Thyroid gland (tissue), 4 donors: ENCODE measurements at regions not wholly inside any gene's neighbourhood (a gene's known extent, or its start where the extent isn't known, plus 50 kb on each side); places are given as distances from the start of the nearest gene placed in this dataset.

Source experiments
- DNase-seq, 2 donors: peaks; one replicate each; pipeline ENCODE4 v3.0.0-alpha.2; 2019
- H3K27ac ChIP-seq, 3 donors: fragments of 200-600 bp; sonication (generic); 1 replicate in 2 of 3; 2 replicates in 1 of 3; pipeline ENCODE4 v1.5.1; 2016 to 2019; ENCODE audit warnings: mild to moderate bottlenecking in 1 of 3, moderate library complexity in 1 of 3
- H3K27me3 ChIP-seq: fragments of 200-600 bp; sonication (generic); one replicate; pipeline ENCODE4 v1.5.1; 2019
- H3K36me3 ChIP-seq, 2 donors: fragments of 200-600 bp; sonication (generic); one replicate each; pipeline ENCODE4 v1.5.1; 2016 to 2019
- H3K4me1 ChIP-seq, 2 donors: fragments of 200-600 bp; sonication (generic); one replicate each; pipeline ENCODE4 v1.5.1; 2017 to 2019
- H3K4me3 ChIP-seq, 3 donors: fragments of 200-600 bp; sonication (generic); replicated peaks in 1 of 3; 1 replicate in 2 of 3; 2 replicates in 1 of 3; pipeline ENCODE4 v1.5.1; 2016; ENCODE audit warnings: mild to moderate bottlenecking in 1 of 3
- H3K9me3 ChIP-seq: fragments of 200-600 bp; sonication (generic); one replicate; pipeline ENCODE4 v1.5.1; 2017
- CTCF ChIP-seq, 6 experiments: fragments of 200-600 bp in 3 of 6; fragments of 450-650 bp in 3 of 6; sonication (generic) in 3 of 6; IDR thresholded peaks; one replicate each; pipeline ENCODE4 v1.5.1; 2016 to 2019; ENCODE audit warnings: antibody characterized with exemption in 6 of 6, mild to moderate bottlenecking in 2 of 6, inconsistent platforms in 1 of 6, moderate library complexity in 1 of 6
- POLR2A ChIP-seq, 2 donors: fragments of 450-650 bp; IDR thresholded peaks; one replicate each; pipeline ENCODE4 v1.6.1; 2017; ENCODE audit warnings: antibody characterized with exemption in 2 of 2, mild to moderate bottlenecking in 2 of 2, moderate library complexity in 1 of 2
- WGBS, 2 donors: methylation state at CpG; one replicate each; pipeline ENCODE4 v1.1.5; 2017; 5-methylcytosine and 5-hydroxymethylcytosine counted together
- intact Hi-C: fragments of 100-400 bp; cut with DNase I; formaldehyde crosslinking; loops from one replicate; pipeline ENCODE4 v1.15.1; 2023

DNA sequence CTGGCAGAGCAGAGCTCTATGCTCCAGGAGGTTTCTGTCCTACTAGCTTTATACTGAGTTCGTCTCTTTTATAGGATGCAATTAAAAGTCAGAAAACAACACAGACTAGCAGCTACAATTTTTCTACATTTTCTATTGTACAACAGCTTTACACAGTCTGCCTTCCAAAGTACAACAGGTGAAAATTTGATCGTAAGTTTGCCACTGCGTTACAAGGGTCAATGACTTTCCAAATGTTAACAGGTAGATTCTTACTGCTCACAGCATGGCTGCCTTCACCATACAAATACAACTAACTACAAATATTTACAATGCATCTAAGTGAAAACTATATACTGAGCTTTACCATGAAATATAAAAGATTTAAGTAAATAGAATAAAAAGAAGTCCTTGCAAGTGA is 268.6 kb upstream of the SLCO3A1 start:
- no peak for DNase-seq
- TF ChIP-seq CTCF (IDR thresholded peaks at IDR 0.05) (no peak), POLR2A (IDR thresholded peaks at IDR 0.05) (no peak)
- no peak overlapping the region for H3K27ac ChIP-seq
- H3K36me3 ChIP-seq = no peaks in the 10 kb centered on the region
- no peaks in the 10 kb centered on the region for H3K27me3 ChIP-seq
- no peak overlapping the region for H3K4me3 ChIP-seq
- 95 to 96% methylated on average over 3 of the region's 3 CpGs for WGBS, 2 donors
- no peaks in the 10 kb centered on the region for H3K9me3 ChIP-seq
- no peaks in the 10 kb centered on the region for H3K4me1 ChIP-seq
- intact Hi-C loops = no loop called here

GRCh38 chr15:91586560-91586959 is 266.9 kb upstream of the SLCO3A1 start:
- Histone ChIP-seq H3K9me3 (no peaks in the 10 kb centered on the region), H3K27me3 (no peaks in the 10 kb centered on the region), H3K36me3 (no peaks in the 10 kb centered on the region), H3K4me3 (no peak overlapping the region), H3K27ac (no peak overlapping the region), H3K4me1 (no peaks in the 10 kb centered on the region)
- WGBS, 2 donors = 65 to 70% methylated on average over 4 of the region's 4 CpGs
- no peak for DNase-seq
- TF ChIP-seq CTCF (IDR thresholded peaks at IDR 0.05) (no peak), POLR2A (IDR thresholded peaks at IDR 0.05) (no peak)
- intact Hi-C loops = no loop called here

DNA sequence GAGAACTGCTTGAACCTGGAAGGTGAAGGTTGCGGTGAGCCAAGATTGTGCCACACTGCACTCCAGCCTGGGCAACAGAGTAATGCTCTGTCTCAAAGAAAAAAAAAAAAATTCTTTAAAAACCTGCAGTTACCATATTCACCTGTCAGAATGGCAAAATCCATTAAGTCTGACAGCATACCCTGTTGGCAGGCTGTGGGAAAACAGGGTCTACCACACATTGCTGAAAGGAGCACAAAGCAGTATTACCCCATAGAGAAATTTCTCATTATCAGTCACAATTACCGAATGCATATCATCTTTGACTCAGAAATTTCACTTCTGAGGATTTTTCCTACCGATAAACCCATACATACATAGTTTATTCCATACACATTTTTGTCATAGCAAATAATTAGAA is 264.1 kb upstream of the SLCO3A1 start:
- TF ChIP-seq CTCF (IDR thresholded peaks at IDR 0.05) (no peak), POLR2A (IDR thresholded peaks at IDR 0.05) (no peak)
- H3K4me1 ChIP-seq = no peaks in the 10 kb centered on the region
- intact Hi-C loops = no loop called here
- H3K36me3 ChIP-seq = no peaks in the 10 kb centered on the region
- no peak overlapping the region for H3K4me3 ChIP-seq
- no peaks in the 10 kb centered on the region for H3K27me3 ChIP-seq
- 91 to 96% methylated on average over 3 of the region's 3 CpGs for WGBS, 2 donors
- no peaks in the 10 kb centered on the region for H3K9me3 ChIP-seq
- no peak for DNase-seq
- no peak overlapping the region for H3K27ac ChIP-seq

DNA sequence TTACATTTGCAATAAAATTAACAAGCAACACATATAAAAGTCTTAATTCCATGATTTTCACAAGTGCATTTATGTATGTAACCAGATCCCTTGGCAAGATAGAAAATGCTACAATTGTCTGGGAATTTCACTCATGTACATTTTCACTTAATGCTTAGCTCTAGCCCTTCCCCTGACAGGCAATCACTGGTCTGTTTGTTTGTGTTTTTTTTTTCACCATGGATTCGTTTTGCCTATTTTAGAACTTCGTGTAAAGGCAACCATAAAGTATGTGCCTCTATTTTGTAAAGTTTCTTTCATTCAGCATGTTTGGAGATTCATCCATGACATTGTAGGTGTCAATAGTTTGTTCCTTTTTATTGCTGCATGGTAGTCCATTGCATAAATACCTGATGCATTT is 260.9 kb upstream of the SLCO3A1 start:
- intact Hi-C loops = no loop called here
- 60 to 73% methylated on average over 2 of the region's 2 CpGs for WGBS, 2 donors

DNA sequence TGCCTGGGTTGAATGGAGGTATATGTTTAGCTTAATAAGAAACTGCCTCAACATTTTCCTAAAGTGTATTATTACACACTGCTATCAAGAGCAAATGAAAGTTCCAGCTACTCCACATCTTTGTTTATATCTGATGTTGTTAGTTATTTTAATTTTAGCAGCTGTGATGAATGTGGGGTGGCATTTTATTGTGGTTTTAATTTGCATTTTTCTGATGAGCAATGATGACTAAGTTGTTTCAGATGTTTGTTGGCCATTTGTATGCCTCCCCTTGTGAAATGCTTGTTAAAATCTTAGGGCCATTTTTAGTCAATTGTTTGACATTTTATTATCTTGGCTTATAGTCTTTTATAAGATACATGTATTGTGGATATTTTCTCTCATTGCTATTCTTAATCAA is 260.4 kb upstream of the SLCO3A1 start:
- no peak for DNase-seq
- Histone ChIP-seq H3K4me1 (no peaks in the 10 kb centered on the region), H3K27me3 (no peaks in the 10 kb centered on the region), H3K9me3 (no peaks in the 10 kb centered on the region), H3K27ac (no peak overlapping the region), H3K36me3 (no peaks in the 10 kb centered on the region), H3K4me3 (no peak overlapping the region)
- TF ChIP-seq CTCF (IDR thresholded peaks at IDR 0.05) (no peak), POLR2A (IDR thresholded peaks at IDR 0.05) (no peak)
- intact Hi-C loops = no loop called here

More for the DNA sequence above, 260.9 kb upstream of the SLCO3A1 start:
- no peaks in the 10 kb centered on the region for H3K4me1 ChIP-seq
- no peaks in the 10 kb centered on the region for H3K27me3 ChIP-seq
- H3K4me3 ChIP-seq = no peak overlapping the region
- no peaks in the 10 kb centered on the region for H3K36me3 ChIP-seq
- H3K27ac ChIP-seq = no peak overlapping the region
- DNase-seq = no peak
- no peaks in the 10 kb centered on the region for H3K9me3 ChIP-seq
- TF ChIP-seq POLR2A (IDR thresholded peaks at IDR 0.05) (no peak), CTCF (IDR thresholded peaks at IDR 0.05) (no peak)
